ENCODE measurements at regions not wholly inside any gene's neighbourhood (a gene's known extent, or its start where the extent isn't known, plus 50 kb on each side); places are given as distances from the start of the nearest gene placed in this dataset.

DNA sequence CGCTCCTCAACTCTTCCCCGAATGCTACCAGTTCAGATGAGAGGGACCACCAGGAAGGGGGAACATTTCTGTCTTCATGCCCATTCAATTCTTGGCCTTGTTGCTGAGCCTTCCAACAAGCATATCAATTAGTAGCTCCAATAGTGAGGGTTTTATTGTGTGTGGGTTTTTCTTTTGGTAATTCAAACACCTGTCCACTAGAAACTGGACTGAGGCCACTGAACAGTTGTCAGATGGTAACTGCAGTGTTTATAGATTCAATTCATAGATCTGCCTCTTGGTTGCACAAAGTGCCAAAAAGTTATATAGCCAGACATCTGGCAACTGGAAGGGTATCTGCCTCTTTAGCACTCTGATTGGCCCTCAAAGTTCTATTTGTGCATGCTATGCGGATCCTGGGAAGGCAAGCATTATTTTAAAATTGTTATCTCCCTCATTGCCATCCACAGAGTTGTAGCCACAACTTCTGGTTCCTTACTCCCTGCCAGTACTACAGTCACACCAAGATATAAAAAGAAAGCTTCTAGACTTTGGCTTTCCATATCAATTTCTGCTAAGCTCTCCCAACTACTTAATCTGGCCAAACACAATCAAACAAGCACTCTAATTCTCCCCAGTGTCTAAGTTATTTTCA, 83.3 kb upstream of the ZNF521 start:
- TF ChIP-seq POLR2AphosphoS5 (IDR thresholded peaks at IDR 0.05), result no peak
- TF ChIP-seq, protein P1, sequence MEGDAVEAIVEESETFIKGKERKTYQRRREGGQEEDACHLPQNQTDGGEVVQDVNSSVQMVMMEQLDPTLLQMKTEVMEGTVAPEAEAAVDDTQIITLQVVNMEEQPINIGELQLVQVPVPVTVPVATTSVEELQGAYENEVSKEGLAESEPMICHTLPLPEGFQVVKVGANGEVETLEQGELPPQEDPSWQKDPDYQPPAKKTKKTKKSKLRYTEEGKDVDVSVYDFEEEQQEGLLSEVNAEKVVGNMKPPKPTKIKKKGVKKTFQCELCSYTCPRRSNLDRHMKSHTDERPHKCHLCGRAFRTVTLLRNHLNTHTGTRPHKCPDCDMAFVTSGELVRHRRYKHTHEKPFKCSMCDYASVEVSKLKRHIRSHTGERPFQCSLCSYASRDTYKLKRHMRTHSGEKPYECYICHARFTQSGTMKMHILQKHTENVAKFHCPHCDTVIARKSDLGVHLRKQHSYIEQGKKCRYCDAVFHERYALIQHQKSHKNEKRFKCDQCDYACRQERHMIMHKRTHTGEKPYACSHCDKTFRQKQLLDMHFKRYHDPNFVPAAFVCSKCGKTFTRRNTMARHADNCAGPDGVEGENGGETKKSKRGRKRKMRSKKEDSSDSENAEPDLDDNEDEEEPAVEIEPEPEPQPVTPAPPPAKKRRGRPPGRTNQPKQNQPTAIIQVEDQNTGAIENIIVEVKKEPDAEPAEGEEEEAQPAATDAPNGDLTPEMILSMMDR (IDR thresholded peaks at IDR 0.05), result no peak

Data from transverse colon (tissue), 4 donors.